ENCODE measurements at regions not wholly inside any gene's neighbourhood (a gene's known extent, or its start where the extent isn't known, plus 50 kb on each side); places are given as distances from the start of the nearest gene placed in this dataset.

DNA sequence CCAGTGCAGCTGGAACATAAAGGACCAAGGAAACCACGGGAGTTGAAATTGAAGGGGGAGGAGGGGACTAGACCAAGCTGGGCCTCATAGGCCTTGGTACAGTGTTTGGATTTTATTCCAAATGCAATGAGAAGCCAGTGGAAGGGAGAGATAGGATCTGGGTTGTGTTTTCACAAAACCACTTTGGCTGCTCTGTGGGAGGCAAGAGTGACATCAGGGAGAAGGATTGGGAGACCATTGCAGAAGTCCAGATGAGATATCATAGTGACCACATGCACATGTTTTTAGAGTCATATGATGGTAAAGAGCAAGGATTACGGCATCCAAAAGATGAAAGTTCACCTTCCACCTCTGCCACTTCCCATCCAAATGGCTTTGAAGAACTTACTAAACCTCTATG lies 210.2 kb downstream of the PAX3 start:
- WGBS, 3 donors, result 55 to 75% (median 57%) methylated on average over 2 of the region's 2 CpGs
- H3K4me3 ChIP-seq, result no peak overlapping the region
- no peak for ATAC-seq
- H3K36me3 ChIP-seq (ENCODE audit: insufficient read depth in 1 of 2, low read depth in 1 of 2), result no peaks in the 10 kb centered on the region
- TF ChIP-seq, protein P1, sequence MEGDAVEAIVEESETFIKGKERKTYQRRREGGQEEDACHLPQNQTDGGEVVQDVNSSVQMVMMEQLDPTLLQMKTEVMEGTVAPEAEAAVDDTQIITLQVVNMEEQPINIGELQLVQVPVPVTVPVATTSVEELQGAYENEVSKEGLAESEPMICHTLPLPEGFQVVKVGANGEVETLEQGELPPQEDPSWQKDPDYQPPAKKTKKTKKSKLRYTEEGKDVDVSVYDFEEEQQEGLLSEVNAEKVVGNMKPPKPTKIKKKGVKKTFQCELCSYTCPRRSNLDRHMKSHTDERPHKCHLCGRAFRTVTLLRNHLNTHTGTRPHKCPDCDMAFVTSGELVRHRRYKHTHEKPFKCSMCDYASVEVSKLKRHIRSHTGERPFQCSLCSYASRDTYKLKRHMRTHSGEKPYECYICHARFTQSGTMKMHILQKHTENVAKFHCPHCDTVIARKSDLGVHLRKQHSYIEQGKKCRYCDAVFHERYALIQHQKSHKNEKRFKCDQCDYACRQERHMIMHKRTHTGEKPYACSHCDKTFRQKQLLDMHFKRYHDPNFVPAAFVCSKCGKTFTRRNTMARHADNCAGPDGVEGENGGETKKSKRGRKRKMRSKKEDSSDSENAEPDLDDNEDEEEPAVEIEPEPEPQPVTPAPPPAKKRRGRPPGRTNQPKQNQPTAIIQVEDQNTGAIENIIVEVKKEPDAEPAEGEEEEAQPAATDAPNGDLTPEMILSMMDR (IDR thresholded peaks at IDR 0.05), result no peak
- intact Hi-C loops (cut with DNase I), result no loop called here
- no peak overlapping the region for H3K27ac ChIP-seq
- H3K27me3 ChIP-seq (ENCODE audit: insufficient read depth in 3 of 3, low read length in 2 of 3), result no peaks in the 10 kb centered on the region
- H3K9me3 ChIP-seq, result peaks cover 5% of the 10 kb centered on the region
- no peak for DNase-seq
- H3K4me1 ChIP-seq, result no peaks in the 10 kb centered on the region

DNA sequence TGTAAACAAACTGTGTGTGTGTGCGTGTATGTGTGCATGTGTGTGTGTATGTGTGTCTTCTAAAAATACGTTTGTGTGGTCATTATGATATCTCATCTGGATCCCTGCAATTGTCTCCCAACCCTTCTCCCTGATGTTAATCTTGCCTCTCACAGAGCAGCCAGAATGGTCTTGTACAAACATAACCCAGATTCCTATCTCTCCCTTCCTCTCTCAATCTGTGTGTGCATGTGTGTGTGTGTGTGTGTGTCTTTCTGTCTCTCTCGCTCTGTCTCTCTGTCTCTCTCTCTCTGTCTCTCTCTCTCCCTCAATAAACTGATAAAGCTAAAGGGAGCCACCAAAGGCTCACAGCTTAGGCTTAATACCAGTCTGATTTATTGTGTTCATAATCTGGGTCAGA lies 210.8 kb downstream of the PAX3 start:
- 79 to 87% (median 80%) methylated on average over 3 of the region's 3 CpGs for WGBS, 3 donors
- ATAC-seq (no peak), DNase-seq (no peak)
- Histone ChIP-seq H3K9me3 (peaks cover 5% of the 10 kb centered on the region), H3K36me3 (ENCODE audit: insufficient read depth in 1 of 2, low read depth in 1 of 2) (no peaks in the 10 kb centered on the region), H3K4me1 (no peaks in the 10 kb centered on the region), H3K27me3 (ENCODE audit: insufficient read depth in 3 of 3, low read length in 2 of 3) (no peaks in the 10 kb centered on the region), H3K27ac (no peak overlapping the region), H3K4me3 (no peak overlapping the region)
- intact Hi-C loops (cut with DNase I), result no loop called here
- TF ChIP-seq, protein P1 (IDR thresholded peaks at IDR 0.05), result no peak

DNA sequence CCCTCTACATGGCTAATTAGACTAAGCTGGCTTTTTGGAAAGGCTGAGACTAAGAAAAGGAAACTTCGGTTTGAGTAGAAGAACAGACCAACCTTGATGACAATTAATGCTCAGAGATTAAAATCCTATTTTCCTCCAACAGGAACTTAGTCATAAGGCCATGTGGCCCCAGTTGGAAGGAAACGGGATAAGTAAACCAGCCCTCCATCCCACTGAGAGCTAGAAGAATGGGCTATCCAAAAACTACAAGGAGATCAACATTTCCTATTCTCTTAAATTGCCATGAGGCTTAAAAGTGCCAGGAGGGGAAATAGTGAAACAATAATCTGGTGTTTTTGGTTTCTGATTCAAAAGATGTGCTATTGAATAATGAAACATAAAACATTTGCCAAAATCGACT lies 216.6 kb downstream of the PAX3 start:
- ATAC-seq (no peak), DNase-seq (no peak)
- Histone ChIP-seq H3K9me3 (peaks cover 1% of the 10 kb centered on the region), H3K4me1 (no peaks in the 10 kb centered on the region), H3K27ac (no peak overlapping the region), H3K4me3 (no peak overlapping the region), H3K36me3 (ENCODE audit: insufficient read depth in 1 of 2, low read depth in 1 of 2) (no peaks in the 10 kb centered on the region), H3K27me3 (ENCODE audit: insufficient read depth in 3 of 3, low read length in 2 of 3) (peaks cover 0 to 8% (median 0%) of the 10 kb centered on the region in 3 donors)
- intact Hi-C loops (cut with DNase I), result no loop called here
- TF ChIP-seq, protein P1 (IDR thresholded peaks at IDR 0.05), result no peak
- 55 to 67% (median 63%) methylated on average over 3 of the region's 3 CpGs for WGBS, 3 donors

DNA sequence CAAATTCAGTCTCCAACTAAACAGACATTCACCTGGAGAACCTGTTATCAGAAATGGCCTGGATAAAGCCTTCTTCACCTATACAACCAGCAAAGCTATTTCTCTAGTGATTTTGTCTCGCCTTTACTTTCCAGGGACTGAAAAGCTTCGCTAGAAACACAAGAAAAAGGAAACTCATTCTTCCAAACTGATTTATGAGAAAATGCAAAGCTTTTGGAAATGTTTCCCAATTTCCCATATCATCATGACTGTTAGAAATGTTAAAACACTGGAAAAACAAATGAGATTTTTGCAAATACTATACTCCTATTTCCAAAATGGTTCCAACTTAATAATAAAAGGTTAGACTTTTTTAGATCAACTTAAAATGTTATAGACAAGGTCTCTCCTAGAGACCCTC lies 218.7 kb downstream of the PAX3 start:
- peaks cover 0 to 8% (median 0%) of the 10 kb centered on the region in 3 donors for H3K27me3 ChIP-seq (ENCODE audit: insufficient read depth in 3 of 3, low read length in 2 of 3)
- intact Hi-C loops (cut with DNase I), result no loop called here
- no peaks in the 10 kb centered on the region for H3K9me3 ChIP-seq
- TF ChIP-seq, protein P1 (IDR thresholded peaks at IDR 0.05), result no peak
- ATAC-seq, result no peak
- no peaks in the 10 kb centered on the region for H3K36me3 ChIP-seq (ENCODE audit: insufficient read depth in 1 of 2, low read depth in 1 of 2)
- H3K27ac ChIP-seq, result no peak overlapping the region
- 84 to 88% (median 85%) methylated on average over 2 of the region's 2 CpGs for WGBS, 3 donors
- DNase-seq, result no peak
- peaks cover 5% of the 10 kb centered on the region for H3K4me1 ChIP-seq
- H3K4me3 ChIP-seq, result no peak overlapping the region

DNA sequence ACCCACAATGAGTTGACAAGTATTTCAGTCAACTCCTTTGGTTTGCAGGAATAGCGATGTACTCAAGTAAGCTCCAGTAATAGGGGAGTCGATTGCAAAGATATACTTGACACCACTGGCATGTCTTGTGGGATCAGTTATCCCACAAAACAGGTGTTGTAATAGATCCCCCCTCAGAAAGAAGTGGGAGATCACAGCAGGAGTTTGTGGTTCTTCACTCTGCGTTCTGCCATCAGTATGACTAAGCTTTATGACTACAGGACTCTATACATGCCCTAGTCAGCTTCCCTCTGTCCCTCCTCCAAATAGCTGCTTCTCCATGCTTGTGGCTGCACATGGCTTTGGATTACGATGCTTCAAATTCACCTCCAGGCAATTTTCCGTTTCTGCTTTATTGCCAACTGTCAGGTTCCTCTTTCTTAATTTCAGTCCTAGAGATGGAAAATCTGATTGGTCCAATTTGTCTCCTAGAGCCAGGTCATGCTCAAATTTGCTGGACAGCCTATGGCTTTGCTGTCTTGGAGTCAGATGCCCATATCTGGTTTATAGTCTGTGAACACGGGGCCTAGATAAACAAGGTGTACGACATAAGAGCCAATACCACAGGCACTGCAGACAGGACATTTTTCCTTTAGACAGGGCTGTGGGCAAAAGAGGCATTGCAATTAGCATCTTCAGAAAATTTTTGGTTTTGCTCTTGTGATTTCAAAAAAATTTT lies 221.7 kb downstream of the PAX3 start:
- peak overlapping the region; percentile 71 for H3K27ac ChIP-seq
- H3K9me3 ChIP-seq, result no peaks in the 10 kb centered on the region
- no peak overlapping the region for H3K4me3 ChIP-seq
- TF ChIP-seq, protein P1 (IDR thresholded peaks at IDR 0.05), result peak; percentile 19
- no peaks in the 10 kb centered on the region for H3K36me3 ChIP-seq (ENCODE audit: insufficient read depth in 1 of 2, low read depth in 1 of 2)
- H3K4me1 ChIP-seq, result peaks cover 5% of the 10 kb centered on the region
- DNase-seq (no peak), ATAC-seq (peak; percentile 86 to 95 (median 89))
- peaks cover 0 to 8% (median 0%) of the 10 kb centered on the region in 3 donors for H3K27me3 ChIP-seq (ENCODE audit: insufficient read depth in 3 of 3, low read length in 2 of 3)
- WGBS, 3 donors, result 39 to 48% (median 42%) methylated on average over 7 of the region's 7 CpGs
- intact Hi-C loops (cut with DNase I), result no loop called here

Data from psoas muscle (tissue), 7 donors.